Endothelial cell of umbilical vein (primary cell): ENCODE measurements at regions not wholly inside any gene's neighbourhood (a gene's known extent, or its start where the extent isn't known, plus 50 kb on each side); places are given as distances from the start of the nearest gene placed in this dataset.

Experiments
- CTCF ChIP-seq, 2 donors: IDR thresholded peaks; 1 replicate in 1 of 2; 2 replicates in 1 of 2; pipeline ENCODE4 v1.5.1; 2011; ENCODE audit warnings: low read length in 2 of 2, mild to moderate bottlenecking in 2 of 2, moderate library complexity in 2 of 2, control low read depth in 1 of 2, inconsistent platforms in 1 of 2, low read depth in 1 of 2; ENCODE audit not compliant: insufficient read depth in 1 of 2; ENCODE audit errors: extremely low read depth in 1 of 2
- MAX ChIP-seq: IDR thresholded peaks from 2 replicates; pipeline ENCODE4 v1.6.1; 2011; ENCODE audit not compliant: insufficient read depth, insufficient read length
- MYC ChIP-seq: IDR thresholded peaks from one replicate; pipeline ENCODE4 v1.6.1; 2011; ENCODE audit warnings: mild to moderate bottlenecking, low read depth, low read length
- POLR2A ChIP-seq: IDR thresholded peaks from 2 replicates; pipeline ENCODE4 v1.6.1; 2012; ENCODE audit warnings: low read depth, mild to moderate bottlenecking, control low read depth, low read length
- POLR2AphosphoS5 ChIP-seq: IDR thresholded peaks from 2 replicates; pipeline ENCODE4 v1.6.1; 2012; ENCODE audit warnings: low read depth, mild to moderate bottlenecking, control low read depth, low read length, moderate library complexity; ENCODE audit not compliant: insufficient read depth

GRCh38 chr2:78876316-78876688, 149.2 kb upstream of the REG3G start:
- TF ChIP-seq MAX (no peak), MYC (no peak), POLR2AphosphoS5 (no peak), POLR2A (no peak), CTCF (IDR thresholded peaks at IDR 0.05; ENCODE audit: extremely low read depth in 1 of 2, insufficient read depth in 1 of 2, low read depth in 1 of 2, low read length in 2 of 2) (no peak)
